Hippocampal formation (tissue), 2 donors: ENCODE measurements at regions not wholly inside any gene's neighbourhood (a gene's known extent, or its start where the extent isn't known, plus 50 kb on each side); places are given as distances from the start of the nearest gene placed in this dataset.

ENCODE experiments used
- DNase-seq, 2 donors: peaks; one replicate each; lab custom pipeline; 2025; lab: John Stamatoyannopoulos, UW

DNA sequence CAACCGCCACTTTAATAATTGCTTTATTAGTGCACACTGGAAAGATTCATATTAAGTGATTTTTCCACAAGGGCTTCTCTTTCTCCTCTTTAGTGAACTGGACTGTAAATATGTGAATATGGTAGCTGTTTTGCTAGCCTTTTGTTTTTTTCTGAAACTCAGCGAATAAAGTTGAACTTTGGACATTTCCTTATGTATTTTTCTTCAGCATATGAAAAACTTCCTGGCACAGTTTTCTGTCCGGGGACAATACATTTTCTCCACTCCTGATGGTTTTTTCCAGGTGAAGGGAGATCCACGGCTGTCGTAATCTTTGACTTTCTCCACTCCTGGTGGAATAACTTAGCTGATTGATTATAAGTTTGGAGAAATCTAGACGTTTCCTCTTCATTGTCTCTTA is 457.4 kb upstream of the FAT1 start:
- no peak for DNase-seq

- DNase-seq = no peak
These were observed 459.7 kb upstream of the FAT1 start for GRCh38 chr4:187183346-187183745.

- no peak for DNase-seq
These were observed 460.2 kb upstream of the FAT1 start for GRCh38 chr4:187183826-187184225.

GRCh38 chr4:187184508-187184907 is 460.9 kb upstream of the FAT1 start:
- DNase-seq = no peak

- no peak for DNase-seq
These were observed 464.5 kb upstream of the FAT1 start for GRCh38 chr4:187188118-187188517.

DNA sequence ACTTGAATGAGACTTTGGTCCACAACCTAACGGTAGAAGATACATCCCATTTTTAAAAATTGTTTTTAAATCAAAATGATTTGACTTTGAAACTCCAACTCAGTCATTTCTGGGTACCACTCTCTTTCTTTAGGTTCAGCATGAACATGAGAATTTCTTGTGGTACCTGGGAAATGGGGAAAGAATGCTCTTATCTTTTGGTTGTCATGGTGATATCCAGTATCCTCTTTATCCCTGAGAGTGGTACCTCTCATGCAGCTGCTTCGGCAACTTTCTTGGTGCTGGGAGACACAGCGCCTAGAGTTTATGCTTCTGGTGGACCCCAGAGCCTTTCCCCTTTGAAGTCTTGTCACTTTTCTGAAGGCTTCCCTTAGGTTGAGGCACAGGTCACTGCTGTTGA is 465.1 kb upstream of the FAT1 start:
- DNase-seq = no peak

- DNase-seq = no peak
These were observed 466.7 kb upstream of the FAT1 start for GRCh38 chr4:187190390-187190789.

GRCh38 chr4:187191676-187192075 is 468.0 kb upstream of the FAT1 start:
- no peak for DNase-seq

DNA sequence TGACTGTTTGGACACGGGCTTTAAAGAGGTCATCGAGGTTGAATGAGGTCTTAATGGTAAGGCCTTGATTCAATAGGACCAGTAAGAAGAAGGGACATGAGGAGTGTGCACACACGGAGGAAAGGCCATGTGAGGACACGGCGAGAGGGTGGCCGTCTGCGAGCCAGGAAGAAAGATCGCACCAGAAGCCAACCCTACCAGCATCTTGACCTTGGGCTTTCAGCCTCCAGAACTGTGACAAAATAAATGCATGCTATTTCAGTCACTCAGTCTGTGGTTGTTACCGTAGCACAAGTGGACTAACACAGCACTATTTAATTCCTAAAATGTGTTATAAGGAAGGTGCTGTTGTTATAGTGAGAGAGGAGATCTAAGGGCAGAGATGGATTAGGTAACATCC is 468.6 kb upstream of the FAT1 start:
- DNase-seq = no peak

GRCh38 chr4:187193141-187193540 is 469.5 kb upstream of the FAT1 start:
- DNase-seq = no peak

DNA sequence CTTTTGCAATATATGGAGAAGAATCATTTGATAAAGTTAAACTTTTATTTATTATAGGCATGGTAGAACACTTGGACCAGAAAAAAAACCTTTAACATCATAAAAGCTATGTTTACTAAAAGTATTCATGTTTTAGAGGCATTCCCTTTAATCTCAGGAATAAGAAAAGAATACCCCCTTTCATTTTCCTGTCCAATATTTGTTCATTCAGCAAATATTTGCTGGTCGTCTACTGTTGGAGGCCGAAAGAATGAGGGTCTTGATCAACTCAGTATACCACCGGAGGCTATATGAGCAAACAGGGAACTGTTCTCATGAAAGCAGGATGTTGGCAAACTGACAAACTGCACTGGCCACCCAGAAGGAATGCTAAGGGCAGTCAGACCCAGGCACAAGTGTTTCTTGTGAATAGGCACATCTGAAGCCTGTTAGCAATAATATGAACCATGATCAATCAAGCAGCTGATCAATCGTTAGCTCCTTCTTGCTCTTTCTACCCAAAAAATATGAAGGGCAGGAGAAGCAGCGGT is 480.8 kb upstream of the FAT1 start:
- DNase-seq = no peak

- no peak for DNase-seq
These were observed 484.3 kb upstream of the FAT1 start for GRCh38 chr4:187207931-187208330.

GRCh38 chr4:187208651-187209050 is 485.0 kb upstream of the FAT1 start:
- DNase-seq = no peak

GRCh38 chr4:187209921-187210613 is 486.4 kb upstream of the FAT1 start:
- DNase-seq = peak in 1 of 2 donors; percentile 9

GRCh38 chr4:187212446-187213080 is 488.9 kb upstream of the FAT1 start:
- DNase-seq = no peak

- no peak for DNase-seq
These were observed 491.8 kb upstream of the FAT1 start for GRCh38 chr4:187215438-187215837.

DNA sequence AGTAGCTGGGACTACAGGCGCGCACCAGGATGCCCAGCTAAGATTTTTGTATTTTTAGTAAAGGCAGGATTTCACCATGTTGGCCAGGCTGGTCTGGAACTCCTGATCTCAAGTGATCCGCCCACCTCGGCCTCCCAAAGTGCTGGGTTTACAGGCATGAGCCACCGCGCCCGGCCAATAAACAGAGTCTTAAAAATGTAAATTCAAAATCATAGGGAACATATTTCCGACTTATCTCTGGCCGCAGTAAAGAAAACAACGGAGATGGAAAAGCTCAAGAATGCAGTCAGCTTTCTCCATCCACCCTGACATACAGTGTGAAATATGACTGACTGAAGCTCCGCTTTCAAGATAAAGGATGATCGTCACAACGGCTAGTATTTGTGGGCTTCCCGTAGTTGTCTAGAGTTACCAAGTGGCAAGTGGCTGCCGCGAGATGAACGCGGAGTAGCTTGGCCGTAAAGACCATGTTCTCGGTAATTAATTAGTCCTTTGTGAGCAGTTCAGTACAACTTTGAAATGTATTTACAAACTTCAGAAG is 495.1 kb upstream of the FAT1 start:
- no peak for DNase-seq

GRCh38 chr4:187224560-187224959 is 500.9 kb upstream of the FAT1 start:
- DNase-seq = no peak

DNA sequence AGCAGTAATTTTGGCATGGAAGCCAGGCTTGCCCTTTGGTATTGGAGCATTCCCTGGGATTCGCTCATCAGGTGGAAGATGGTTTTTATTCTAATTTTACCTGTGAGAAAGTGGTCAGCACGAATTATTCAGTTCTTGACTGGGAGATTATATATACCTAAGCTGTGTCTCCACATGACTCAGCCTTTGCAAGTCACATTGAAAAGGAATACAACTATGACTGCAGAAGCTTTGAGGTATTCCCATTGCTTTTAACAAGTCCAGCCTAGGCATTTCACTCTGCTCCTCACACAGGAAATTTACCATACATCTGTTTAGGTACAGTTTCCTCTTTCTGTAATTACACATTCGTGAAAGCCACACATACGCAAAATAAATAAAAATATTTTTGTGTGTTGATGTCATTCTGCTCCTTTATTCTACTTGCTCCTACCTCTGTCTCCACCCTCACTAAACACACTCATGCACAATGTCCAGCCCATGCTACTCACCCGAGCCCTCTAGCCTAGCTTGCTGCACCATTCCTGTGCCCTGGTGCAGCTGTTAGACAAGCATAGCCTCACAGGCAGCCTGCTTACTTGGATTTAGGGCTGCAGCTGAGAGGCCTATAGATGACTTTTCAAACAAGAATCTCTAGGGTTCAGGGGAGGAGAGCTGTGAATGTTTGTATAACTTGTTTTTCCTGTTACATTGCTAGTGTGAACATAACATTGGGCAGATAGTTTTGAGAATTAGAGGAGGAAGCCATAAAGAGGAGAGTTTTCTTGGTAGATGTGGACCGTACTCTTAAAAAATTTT is 504.4 kb upstream of the FAT1 start:
- DNase-seq = no peak

DNA sequence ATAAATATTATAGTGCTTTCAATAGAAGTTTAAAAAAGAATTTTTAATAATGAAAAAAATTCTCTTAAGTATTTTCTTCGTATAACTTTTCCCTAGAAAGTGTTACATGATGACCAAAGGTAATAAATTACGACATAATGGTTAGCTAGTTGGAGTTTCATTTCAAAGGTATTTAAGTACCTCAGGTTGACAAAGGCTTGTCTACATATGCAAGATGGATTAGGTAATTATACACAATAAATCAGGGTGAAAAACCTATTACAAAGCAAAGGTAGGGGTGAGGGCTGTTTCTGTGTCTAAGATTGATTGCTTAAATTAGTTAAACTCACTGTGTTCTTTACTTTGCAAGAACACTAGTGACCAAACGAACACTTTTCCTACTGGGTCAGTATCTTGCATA is 508.5 kb upstream of the FAT1 start:
- no peak for DNase-seq

DNA sequence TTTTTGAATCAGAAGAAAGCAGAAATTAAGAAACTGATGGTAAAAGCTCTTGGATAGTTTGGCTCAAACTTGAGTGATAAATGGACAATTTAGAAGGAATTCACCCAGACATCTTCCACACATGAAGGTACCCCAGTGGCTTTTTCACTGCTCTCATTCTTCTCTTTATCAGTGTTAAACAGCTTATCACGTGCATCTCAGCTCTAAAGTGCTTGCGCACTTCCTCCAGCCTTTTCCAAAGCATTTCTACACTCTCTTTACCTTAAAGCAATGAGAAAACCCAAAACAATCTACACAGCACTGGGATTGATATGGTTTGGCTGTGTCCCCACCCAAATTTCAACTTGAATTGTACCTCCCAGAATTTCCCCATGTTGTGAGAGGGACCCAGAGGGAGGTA is 509.1 kb upstream of the FAT1 start:
- no peak for DNase-seq

GRCh38 chr4:187235456-187236170 is 512.0 kb upstream of the FAT1 start:
- peak; percentile 15 to 16 for DNase-seq
